OCI-LY7 (cell line): ENCODE measurements at regions not wholly inside any gene's neighbourhood (a gene's known extent, or its start where the extent isn't known, plus 50 kb on each side); places are given as distances from the start of the nearest gene placed in this dataset.

Experiments used
- EZH2phosphoT487 ChIP-seq: fragments of 200-600 bp; sonication (generic); IDR thresholded peaks from 2 replicates; pipeline ENCODE4 v1.6.1; 2018; ENCODE audit warnings: low read depth, borderline replicate concordance, mild to moderate bottlenecking, mixed run types, antibody characterized with exemption, low read length, moderate library complexity, mixed read lengths
- TF ChIP-seq, protein P1 (sequence below): fragments of 200-600 bp; sonication (generic); conservative IDR thresholded peaks from 2 replicates; pipeline ENCODE4 v1.5.1; 2014; ENCODE audit warnings: mild to moderate bottlenecking, antibody characterized with exemption, low read length, moderate library complexity, mixed read lengths

DNA sequence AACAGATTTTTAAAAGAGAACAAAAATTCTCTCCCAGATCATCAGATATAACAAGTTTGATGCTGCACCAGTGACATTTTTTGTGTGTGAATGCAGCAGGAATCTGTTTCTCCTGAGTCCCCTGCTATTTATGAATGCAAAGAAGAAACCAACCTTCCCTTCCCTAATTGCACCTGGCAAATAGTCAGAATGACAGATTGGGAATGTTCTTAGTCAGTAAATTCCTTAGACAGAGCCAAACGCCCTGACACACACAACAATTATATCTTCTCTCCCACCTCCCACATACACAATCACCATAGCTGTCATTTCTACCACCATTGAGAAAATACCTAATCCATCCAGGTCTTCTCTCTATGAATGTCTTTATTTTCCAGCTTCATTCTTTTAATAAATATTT lies 174.4 kb downstream of the ALG10B start:
- TF ChIP-seq, protein P1, sequence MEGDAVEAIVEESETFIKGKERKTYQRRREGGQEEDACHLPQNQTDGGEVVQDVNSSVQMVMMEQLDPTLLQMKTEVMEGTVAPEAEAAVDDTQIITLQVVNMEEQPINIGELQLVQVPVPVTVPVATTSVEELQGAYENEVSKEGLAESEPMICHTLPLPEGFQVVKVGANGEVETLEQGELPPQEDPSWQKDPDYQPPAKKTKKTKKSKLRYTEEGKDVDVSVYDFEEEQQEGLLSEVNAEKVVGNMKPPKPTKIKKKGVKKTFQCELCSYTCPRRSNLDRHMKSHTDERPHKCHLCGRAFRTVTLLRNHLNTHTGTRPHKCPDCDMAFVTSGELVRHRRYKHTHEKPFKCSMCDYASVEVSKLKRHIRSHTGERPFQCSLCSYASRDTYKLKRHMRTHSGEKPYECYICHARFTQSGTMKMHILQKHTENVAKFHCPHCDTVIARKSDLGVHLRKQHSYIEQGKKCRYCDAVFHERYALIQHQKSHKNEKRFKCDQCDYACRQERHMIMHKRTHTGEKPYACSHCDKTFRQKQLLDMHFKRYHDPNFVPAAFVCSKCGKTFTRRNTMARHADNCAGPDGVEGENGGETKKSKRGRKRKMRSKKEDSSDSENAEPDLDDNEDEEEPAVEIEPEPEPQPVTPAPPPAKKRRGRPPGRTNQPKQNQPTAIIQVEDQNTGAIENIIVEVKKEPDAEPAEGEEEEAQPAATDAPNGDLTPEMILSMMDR, result no peak
- no peak for TF ChIP-seq EZH2phosphoT487
